SW480 (cell line): ENCODE measurements at regions not wholly inside any gene's neighbourhood (a gene's known extent, or its start where the extent isn't known, plus 50 kb on each side); places are given as distances from the start of the nearest gene placed in this dataset.
"Not testable (repeated sequence)": the region's sequence is repeated elsewhere in the genome, so short reads cannot be mapped to it uniquely, and the experiment has no call there.

Experiments used
- DNase-seq: peaks from one replicate; pipeline ENCODE4 v3.0.0-alpha.2; 2016; ENCODE audit warnings: low spot score

DNA sequence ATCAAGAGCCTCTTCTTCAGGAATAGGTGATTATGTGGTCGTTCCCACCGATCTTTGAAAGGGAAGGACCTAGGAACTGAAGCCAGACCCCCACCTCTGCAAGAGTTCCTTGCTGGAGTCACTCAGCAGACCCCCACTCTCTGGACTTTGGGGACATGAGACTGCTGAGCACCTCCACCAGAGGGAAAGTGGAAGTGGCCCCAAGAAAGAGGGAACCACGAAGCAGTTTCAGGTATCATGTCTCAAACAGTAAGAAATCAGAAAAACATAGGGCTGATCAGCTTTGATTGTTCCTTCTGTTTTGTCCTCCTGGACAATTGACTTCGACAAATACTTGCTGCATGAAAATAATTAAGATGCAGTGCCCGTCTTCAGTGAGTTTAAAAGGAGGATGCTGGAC, 84.2 kb upstream of the ADORA2B start:
- DNase-seq: not testable (repeated sequence)

DNA sequence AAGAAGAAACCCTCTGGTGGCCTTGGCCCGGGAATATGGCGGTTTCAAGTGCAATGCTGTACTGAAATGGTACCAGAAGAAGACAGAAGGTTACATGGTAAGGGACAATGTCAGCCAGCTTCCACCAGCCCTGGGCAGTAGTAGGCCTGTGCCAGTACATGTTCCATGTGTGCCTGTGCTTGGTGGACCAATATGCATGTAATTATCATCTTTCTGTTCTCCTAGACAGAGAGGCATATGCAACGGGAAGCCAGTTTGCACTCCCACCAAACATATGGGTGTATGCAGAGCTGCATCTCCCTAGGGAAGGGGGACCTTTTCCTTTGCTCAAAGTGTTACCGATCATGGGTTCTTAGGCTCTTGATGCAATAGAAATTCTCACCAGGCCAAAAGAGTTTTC, 80.9 kb upstream of the ADORA2B start:
- not testable (repeated sequence) for DNase-seq

DNA sequence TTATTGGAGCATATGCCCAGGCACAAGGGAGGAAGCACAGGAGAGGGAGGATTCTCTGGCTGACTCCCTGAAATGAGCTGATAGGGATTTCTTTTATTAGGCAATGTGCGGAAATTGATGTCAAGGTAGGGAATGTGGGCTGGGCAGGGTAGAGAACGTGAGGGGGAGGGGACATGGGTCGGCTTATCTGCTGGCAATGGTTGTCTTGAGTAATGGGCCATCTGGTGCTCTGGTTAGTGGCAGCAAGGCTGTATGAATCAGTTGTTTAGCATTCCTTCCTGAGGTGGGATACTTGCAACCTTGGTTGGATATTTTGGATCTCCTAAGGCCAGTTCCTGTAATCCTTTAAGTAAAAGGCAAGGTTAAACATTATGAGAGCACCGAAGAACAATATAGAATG, 80.5 kb upstream of the ADORA2B start:
- not testable (repeated sequence) for DNase-seq

DNA sequence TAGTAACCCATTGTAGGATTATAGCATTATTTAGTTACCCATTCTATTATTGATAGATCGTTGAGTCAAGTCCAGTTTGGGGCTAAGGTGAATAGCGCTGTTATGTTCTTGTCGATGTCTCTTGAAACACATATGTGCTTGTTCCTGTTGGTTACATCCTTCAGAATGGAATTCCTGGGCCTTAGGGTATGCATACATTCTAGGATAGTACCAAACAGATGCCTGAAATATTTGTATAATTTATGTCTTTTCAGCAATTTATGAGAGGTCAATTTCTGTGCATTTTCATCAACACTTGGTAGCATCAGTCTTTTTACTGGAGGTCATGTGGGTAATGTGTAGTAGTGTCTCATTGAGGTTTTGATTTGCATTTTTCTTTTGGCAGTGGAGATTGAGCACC, 78.9 kb upstream of the ADORA2B start:
- DNase-seq: not testable (repeated sequence)

DNA sequence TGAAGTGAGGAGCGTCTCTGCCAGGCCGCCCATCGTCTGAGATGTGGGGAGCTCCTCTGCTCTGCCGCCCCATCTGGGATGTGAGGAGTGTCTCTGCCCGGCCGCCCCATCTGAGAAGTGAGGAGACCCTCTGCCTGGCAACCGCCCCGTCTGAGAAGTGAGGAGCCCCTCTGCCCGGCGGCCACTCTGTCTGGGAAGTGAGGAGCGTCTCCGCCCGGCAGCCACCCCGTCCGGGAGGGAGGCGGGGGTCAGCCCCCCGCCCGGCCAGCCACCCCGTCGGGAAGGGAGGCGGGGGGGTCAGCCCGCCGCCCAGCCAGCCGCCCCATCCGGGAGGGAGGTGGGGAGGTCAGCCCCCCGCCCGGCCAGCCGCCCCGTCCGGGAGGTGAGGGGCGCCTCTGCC, 77.6 kb upstream of the ADORA2B start:
- not testable (repeated sequence) for DNase-seq

DNA sequence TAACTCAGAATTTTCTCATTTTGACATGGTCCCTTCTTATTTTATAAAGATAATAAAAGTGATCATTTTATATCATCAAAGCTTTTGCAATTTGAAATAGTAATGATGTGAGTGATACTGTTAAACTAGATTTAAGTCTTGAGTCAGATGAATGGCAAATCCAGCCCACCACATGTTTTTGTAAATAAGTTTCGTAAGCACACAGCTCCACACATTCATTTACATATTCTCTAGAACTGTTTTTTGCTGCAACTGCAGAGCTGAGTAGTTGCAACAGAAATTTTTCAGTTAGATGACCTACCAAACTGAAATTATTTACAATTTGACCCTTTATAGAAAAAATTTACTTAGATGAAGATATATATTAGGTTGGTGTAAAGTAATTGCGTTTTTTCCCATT, 75.1 kb upstream of the ADORA2B start:
- DNase-seq: not testable (repeated sequence)

DNA sequence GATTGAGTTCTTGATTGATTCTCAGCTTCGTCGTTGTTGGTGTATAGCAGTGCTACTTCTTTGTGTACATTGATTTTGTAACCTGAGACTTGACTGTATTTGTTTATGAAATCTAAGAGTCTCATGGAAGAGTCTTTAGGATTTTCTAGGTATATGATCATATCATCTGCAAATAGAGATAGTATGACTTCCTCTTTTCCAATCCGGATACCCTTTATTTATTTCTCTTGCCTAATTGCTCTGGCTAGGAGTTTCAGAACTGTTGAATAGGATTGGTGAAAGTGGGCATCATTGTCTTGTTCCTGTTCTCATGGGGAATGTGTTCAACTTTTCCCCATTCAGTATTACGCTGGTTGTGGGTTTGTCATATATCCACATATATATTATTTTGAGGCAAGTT, 72.3 kb upstream of the ADORA2B start:
- not testable (repeated sequence) for DNase-seq

DNA sequence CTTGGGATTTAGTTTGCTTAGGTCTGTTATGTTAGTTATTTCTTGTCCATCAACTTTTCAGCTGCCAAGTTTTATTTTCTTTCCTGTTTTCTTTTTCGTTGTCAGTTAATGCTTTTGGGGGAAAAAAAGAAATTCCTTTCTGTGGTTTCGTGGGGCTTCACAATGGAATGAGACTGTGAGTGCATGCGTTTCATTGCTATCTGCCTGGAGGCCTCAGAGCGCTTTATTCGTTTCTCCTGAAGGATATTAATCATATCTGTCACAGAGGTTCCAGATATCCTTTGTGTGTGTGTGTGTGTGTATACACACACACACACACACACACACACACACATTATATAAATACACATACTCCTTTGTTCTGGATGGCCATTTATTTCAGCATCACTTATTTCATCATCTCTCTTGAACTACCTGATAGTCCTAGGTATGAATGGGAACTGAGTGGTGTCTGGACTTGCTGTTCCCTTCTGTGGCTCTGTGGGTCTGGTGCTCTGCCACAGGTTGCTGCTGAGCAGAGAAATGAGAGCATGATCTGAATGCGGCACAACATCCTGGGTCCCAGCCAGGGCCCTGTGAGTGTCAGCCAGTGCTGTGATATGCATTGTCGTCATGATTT, 66.9 kb upstream of the ADORA2B start:
- peak; percentile 48 for DNase-seq

DNA sequence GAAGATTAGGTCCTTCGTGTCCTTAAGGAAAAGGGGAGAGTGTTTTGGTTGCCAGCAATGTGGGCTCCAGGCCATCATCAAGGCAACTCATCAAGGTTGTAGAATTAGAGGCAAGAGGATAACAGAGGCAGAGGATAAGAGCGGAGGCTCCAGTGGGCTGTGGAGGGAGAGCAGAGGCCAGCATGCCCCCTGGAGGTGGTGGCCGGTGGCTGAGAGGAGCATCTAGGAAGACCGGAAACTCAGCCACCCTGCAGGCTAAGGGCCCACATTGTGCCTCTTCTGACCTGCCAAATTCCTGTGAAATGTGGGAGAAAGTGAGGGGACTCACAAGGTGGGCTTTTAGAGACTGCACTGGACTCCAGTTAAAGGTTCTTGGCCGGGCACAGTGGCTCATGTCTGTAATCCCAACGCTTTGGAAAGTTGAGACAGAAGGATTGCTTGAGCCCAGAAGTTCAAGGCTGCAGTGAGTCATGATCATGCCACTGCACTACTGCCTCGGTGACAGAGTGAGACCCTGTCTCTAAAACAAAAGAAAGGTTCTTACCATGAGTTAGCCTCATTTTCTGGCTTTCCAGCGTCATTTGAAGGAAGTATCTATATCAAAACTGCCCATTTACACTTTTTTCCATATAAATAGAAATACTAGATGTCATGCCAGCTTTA, 62.7 kb upstream of the ADORA2B start:
- no peak for DNase-seq

DNA sequence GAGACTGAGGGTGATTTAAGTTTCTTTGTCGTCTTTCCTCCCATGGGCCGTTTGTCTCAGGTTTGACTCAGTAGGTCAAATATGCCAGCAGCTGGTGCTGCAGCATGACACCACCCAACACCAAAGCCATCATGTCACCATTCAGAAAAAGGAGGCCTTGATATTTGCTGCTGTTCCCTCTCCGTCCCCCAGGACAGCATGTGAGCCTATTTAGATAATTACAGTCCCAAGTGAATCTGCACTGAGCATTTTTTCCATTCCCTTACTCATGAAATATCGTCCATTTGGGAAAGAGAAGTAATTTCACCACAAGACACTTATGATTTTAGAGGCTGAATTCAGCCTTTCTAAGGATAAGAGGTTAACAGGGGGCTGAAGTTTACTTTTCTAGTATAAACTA, 62.2 kb upstream of the ADORA2B start:
- no peak for DNase-seq

DNA sequence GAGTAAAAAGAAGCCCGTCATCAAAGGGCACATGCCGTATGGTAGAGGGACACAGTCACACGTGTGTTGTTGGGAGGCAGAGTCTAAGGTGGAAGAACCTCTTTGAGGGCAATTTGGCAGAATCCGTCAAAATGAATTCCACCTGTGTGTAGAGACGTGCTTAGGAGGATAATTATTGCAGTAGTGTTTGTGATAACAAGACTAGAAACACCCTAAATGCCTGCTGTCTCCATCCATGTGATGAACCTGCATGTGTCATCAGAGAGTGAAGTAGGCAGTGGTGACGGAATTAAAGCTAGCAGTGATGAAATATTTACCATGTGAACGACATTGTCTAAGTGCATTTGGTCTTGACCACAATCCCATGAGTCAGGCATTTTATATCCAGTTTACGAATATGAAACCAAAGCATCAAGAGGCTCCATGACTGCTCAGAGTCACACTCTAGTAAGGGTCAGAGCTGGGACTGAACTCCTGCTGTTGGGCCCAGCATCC, 61.3 kb upstream of the ADORA2B start:
- DNase-seq: peak; percentile 87

DNA sequence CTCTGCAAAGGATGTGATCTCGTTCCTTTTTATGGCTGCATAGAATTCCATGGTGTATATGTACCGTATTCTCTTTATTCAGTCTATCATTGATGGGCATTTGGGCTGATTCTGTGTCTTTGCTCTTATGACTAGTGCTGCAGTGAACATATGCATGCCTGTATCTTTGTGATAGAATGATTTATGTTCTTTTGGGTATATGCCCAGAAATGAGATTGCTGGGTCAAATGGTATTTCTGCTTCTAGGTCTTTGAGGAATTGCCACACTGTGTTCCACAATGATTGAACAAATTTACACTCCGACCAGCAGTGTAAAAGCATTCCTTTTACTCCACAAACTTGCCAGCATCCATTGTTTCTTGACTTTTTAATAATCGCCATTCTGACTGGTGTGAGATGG, 60.2 kb upstream of the ADORA2B start:
- no peak for DNase-seq

DNA sequence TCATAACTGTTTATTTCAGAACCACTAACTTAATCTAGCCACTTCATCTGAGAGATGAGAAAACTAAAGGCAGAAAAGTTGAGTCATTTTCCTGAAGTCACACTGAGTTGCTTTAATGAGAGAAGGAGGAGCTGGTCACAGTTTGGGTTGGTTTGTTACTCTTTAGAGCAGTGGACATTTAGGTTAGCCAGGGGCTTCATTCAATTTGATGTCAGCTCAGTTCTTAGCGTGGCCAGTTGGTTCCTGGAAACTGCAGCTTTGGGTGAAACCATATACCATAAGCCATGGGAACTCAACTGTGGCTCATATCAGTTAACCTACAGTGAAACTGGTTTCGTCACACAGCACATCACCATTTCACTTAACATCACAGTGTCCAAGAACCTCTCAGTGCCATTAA, 59.2 kb upstream of the ADORA2B start:
- DNase-seq: no peak

DNA sequence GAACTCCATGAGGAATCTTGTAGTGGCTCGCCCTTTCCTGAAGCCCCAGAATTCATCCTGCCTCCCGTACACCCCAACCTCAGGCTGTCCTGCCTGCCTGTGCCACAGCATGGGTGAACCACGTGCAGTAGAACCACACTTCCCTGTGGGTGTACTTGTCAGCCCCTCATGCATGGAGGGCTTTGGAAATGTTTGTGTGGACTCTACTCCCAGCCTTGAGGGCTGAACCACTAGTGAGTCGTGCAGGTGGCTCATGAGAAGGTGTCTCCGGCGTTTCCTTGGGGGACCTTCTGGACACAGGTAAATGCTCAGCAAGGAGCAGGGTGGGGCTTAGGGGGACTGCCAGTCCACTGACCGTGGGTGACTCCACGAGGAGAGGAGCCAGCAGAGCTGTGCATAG, 58.7 kb upstream of the ADORA2B start:
- no peak for DNase-seq

DNA sequence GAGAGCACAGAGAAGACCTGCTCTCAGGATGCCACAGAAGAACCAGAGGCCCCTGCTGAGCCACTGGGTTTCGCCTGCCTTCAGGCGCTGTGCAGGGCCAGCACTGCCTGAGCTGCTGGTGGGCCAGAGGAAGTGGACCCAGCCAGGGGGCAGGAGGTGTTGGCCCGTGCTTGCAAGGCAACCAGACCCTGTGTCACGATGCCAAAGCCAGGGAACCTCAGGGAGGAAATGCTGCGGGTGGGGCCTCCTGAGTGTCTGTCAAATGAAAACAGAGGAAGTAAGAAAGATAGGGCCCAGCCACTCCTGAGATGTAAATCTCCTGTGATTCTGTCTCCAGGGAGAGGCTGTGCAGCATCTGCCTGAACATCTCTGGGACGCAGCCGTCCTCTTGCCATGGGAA, 58.1 kb upstream of the ADORA2B start:
- no peak for DNase-seq

DNA sequence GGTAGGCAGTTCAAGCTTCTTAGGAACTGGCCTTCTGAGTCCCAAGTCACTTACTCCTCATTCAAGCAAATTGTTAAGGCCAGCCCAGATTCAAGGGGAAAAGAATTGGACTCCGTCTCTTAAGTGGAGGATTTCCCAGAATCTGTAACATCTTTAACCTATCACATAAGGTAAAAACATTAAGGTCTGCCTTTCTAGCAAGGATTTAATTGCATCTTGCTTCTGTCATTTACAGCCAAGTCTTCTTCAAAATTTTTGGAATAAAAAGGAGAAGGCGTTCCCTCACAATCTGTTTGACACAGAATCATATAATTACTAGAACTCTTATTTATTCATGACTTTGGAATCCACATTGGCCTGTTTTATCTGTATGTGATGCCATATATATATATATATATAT, 56.5 kb upstream of the ADORA2B start:
- no peak for DNase-seq

DNA sequence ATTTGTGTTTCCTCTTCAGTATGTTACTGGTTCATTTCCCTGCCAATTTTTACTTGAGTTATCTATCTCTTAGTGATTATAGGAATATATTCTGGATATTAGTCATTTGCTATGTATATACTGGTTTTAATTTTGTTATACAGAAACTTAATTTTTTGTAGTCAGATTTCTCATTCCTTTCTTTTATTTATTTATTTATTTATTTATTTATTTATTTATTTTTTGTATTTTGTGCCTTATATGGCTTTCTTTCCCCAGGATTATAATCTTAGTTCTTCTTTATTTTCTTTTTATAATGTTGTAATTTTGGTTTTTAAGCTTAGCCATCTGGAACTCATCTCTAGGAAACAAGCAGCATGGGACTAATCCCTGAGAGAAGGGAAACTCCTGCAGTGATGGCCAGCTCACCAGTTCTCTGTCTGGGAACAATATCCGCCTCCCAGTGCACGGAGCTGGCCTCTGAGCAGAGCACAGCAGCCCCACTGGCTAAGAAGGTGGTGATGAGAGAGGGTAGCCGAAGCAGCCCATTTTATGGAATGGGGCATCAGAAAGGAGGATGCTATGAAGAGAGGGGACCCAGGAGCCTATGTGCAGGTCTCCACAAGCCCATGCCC, 54.5 kb upstream of the ADORA2B start:
- DNase-seq: no peak

DNA sequence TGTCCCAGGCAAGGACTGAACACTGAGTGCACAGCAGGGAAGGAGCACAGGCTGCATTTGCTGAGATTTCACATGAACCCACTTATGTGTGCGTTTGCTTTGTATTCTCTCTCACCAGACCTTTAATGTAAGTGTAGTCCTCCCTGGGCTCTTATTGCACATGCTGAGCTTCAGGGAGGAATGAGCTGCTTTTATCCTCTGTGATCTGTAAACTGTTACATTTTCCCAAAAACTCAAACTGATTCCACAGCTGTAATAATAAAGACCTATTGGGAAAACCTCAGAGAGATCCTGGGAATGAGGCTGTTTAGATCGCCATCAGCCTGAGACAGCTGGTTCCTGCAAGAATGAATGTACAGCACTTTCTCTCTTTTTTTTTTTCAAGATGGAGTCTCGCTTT, 53.6 kb upstream of the ADORA2B start:
- no peak for DNase-seq

DNA sequence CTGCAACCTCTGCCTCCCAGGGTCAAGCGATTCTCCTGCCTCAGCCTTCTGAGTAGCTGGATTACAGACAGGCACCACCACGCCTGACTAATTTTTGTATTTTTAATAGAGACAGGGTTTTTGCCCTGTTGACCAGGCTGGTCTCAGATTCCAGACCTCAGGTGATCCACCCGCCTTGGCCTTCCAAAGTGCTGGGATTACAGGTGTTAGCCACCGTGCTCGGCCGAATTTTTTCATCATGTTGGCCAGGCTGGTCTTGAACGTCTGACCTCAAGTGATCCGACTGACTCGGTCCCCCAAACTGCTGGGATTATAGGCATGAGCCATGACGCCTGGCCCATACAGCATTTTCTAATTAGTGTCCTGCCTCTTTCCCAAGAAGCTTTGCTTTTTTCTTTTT, 52.7 kb upstream of the ADORA2B start:
- no peak for DNase-seq

DNA sequence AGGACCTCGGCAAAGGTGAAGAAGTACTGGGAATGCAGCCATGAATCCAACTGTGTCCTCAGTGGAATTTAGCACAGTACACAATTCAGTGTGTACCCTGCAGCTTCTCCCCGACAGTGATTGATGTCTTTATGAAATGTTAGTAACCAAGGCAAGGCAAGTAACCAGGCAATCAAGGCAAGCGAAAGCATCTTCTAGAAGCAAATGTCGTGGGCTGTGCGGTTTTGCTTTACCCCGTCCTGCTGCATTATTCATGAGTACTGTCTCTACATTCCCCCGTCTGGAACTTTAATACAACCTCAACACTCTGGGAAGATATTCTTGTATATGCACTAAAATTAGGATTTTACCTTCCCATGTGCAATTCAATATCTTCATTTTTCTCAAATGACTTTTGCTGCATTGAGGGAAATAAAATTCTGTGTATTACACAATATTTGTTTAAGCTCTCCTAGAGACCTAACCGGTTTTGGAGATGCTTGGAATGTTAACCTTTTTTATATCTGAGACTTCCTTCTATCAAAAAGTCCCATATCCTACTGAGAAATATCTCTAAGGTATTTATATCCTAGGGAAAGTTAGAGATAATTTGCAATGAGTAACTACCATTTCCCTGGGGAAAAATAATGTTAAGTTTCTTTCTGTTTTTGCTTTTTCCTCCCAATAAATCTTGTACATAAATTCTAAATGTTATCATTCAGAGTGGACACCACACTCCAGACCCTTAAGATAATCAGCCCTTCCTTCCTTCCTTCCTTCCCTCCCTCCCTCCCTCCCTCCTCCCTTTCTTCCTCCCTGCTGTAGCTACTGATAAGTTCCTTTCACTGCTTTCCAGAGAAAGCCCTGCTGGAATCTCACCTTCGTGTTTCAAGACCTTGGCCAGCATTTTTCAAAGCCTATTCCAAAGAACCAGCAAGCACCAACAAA, 51.9 kb upstream of the ADORA2B start:
- DNase-seq: no peak

DNA sequence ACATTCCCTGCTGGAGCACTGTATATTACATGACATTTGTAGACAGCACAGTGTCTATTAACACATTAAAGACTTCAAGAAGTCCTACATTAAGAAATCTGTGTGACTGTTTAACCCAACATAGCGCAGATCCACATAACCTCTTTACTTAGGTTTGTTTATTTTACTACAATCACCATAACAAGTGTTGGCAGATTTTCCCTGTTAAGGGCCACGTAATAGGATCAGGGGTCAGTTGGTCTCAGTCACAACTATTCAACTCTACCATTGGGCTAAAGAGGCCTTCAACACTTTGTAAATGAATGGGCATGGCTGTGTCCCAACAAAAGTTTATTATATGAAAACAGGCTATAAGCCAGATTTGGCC, 51.3 kb upstream of the ADORA2B start:
- no peak for DNase-seq

DNA sequence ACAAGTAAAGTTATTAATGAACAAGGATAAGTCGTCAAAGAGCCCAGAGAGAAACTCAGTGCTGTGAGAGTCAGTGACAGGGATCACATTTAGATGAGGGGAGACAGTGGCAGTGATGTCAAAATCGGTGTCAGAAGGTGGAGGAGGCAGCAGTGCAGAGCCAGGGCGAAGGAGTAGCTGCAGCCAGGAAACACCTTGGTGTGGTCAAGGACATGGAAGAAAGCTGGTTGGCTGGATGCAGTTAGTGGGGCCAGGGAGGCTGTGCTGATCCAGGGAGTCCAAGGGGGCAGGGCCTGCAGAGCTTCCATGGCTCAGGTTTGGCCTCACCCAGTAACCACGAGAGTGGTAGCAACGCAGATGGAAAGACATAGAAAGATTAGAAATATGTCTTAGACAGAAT, 50.7 kb upstream of the ADORA2B start:
- DNase-seq: no peak
